ENCODE measurements at regions not wholly inside any gene's neighbourhood (a gene's known extent, or its start where the extent isn't known, plus 50 kb on each side); places are given as distances from the start of the nearest gene placed in this dataset.
"Not testable (repeated sequence)": the region's sequence is repeated elsewhere in the genome, so short reads cannot be mapped to it uniquely, and the experiment has no call there.

- peak in 1 of 2 donors; percentile 72 for DNase-seq (ENCODE audit: low read depth in 1 of 2, low spot score in 1 of 2)
- not testable (repeated sequence) for H3K27me3 ChIP-seq; H3K9me3 ChIP-seq (ENCODE audit: low read depth); H3K4me1 ChIP-seq (ENCODE audit: low read depth); H3K4me3 ChIP-seq; H3K36me3 ChIP-seq; H3K27ac ChIP-seq
Observed at GRCh38 chr4:74505355-74505978, 60.5 kb downstream of the AREG start.

- H3K27ac ChIP-seq; DNase-seq (ENCODE audit: low read depth in 1 of 2, low spot score in 1 of 2); H3K27me3 ChIP-seq; H3K4me3 ChIP-seq; H3K9me3 ChIP-seq (ENCODE audit: low read depth); H3K4me1 ChIP-seq (ENCODE audit: low read depth); H3K36me3 ChIP-seq: not testable (repeated sequence)
Observed at GRCh38 chr4:74509363-74509762, 64.4 kb downstream of the AREG start.

- Histone ChIP-seq H3K27me3 (no peaks in the 10 kb centered on the region), H3K36me3 (no peaks in the 10 kb centered on the region), H3K27ac (no peak overlapping the region), H3K4me1 (ENCODE audit: low read depth) (no peaks in the 10 kb centered on the region), H3K9me3 (ENCODE audit: low read depth) (no peaks in the 10 kb centered on the region), H3K4me3 (no peak overlapping the region)
- DNase-seq (ENCODE audit: low read depth in 1 of 2, low spot score in 1 of 2): peak in 1 of 2 donors; percentile 73
- TF ChIP-seq CTCF (IDR thresholded peaks at IDR 0.05; ENCODE audit: low read depth, low read length): no peak
Observed at GRCh38 chr4:74516303-74516702, 71.4 kb downstream of the AREG start.

- Histone ChIP-seq H3K36me3 (no peaks in the 10 kb centered on the region), H3K9me3 (ENCODE audit: low read depth) (no peaks in the 10 kb centered on the region), H3K4me1 (ENCODE audit: low read depth) (peaks cover 1% of the 10 kb centered on the region), H3K4me3 (no peak overlapping the region), H3K27me3 (no peaks in the 10 kb centered on the region), H3K27ac (no peak overlapping the region)
- no peak for DNase-seq (ENCODE audit: low read depth in 1 of 2, low spot score in 1 of 2)
- TF ChIP-seq CTCF (IDR thresholded peaks at IDR 0.05; ENCODE audit: low read depth, low read length): no peak
Observed at GRCh38 chr4:74517996-74518395, 73.1 kb downstream of the AREG start.

- Histone ChIP-seq H3K36me3 (no peaks in the 10 kb centered on the region), H3K27me3 (no peaks in the 10 kb centered on the region), H3K4me3 (no peak overlapping the region), H3K27ac (no peak overlapping the region), H3K4me1 (ENCODE audit: low read depth) (peaks cover 10% of the 10 kb centered on the region), H3K9me3 (ENCODE audit: low read depth) (no peaks in the 10 kb centered on the region)
- DNase-seq (ENCODE audit: low read depth in 1 of 2, low spot score in 1 of 2): no peak
- no peak for TF ChIP-seq CTCF (IDR thresholded peaks at IDR 0.05; ENCODE audit: low read depth, low read length)
Observed at GRCh38 chr4:74522251-74522991, 77.5 kb downstream of the AREG start.

GRCh38 chr4:74523096-74523495, 78.2 kb downstream of the AREG start:
- Histone ChIP-seq H3K4me1 (ENCODE audit: low read depth) (peaks cover 11% of the 10 kb centered on the region), H3K9me3 (ENCODE audit: low read depth) (no peaks in the 10 kb centered on the region), H3K27me3 (no peaks in the 10 kb centered on the region), H3K4me3 (no peak overlapping the region), H3K36me3 (no peaks in the 10 kb centered on the region), H3K27ac (no peak overlapping the region)
- DNase-seq (ENCODE audit: low read depth in 1 of 2, low spot score in 1 of 2): no peak
- no peak for TF ChIP-seq CTCF (IDR thresholded peaks at IDR 0.05; ENCODE audit: low read depth, low read length)

All from cardiac muscle cell (in vitro differentiated cells and primary cell).